Mesenchymal stem cell (in vitro differentiated cells and primary cell): ENCODE measurements at regions not wholly inside any gene's neighbourhood (a gene's known extent, or its start where the extent isn't known, plus 50 kb on each side); places are given as distances from the start of the nearest gene placed in this dataset.
"Not testable (repeated sequence)": the region's sequence is repeated elsewhere in the genome, so short reads cannot be mapped to it uniquely, and the experiment has no call there.

Source experiments
- DNase-seq: peaks from one replicate; pipeline ENCODE4 v3.0.0-alpha.2; 2013
- H2AFZ ChIP-seq: one replicate; pipeline ENCODE4 v1.6.1; 2013; ENCODE audit warnings: low read depth, mild to moderate bottlenecking, control low read depth, inconsistent platforms, low read length, moderate library complexity
- H2AK5ac ChIP-seq: 2 replicates; pipeline ENCODE4 v1.6.1; 2013; ENCODE audit warnings: low read length, moderate library complexity, mild to moderate bottlenecking, inconsistent platforms; ENCODE audit not compliant: severe bottlenecking
- H2BK120ac ChIP-seq: one replicate; pipeline ENCODE4 v1.6.1; 2013; ENCODE audit warnings: low read depth, mild to moderate bottlenecking, inconsistent platforms, low read length, moderate library complexity
- H2BK12ac ChIP-seq, 2 experiments: one replicate each; pipeline ENCODE4 v1.6.1; 2013; ENCODE audit warnings: inconsistent platforms in 2 of 2, low read length in 2 of 2, mild to moderate bottlenecking in 2 of 2, moderate library complexity in 2 of 2, control low read depth in 1 of 2
- H2BK15ac ChIP-seq: one replicate; pipeline ENCODE4 v1.6.1; 2013; ENCODE audit warnings: mild to moderate bottlenecking, low read depth, inconsistent platforms; ENCODE audit not compliant: poor library complexity, severe bottlenecking
- H2BK5ac ChIP-seq: 2 replicates; pipeline ENCODE4 v1.6.1; 2013; ENCODE audit warnings: low read depth, mild to moderate bottlenecking, low read length, control low read depth, inconsistent platforms; ENCODE audit not compliant: poor library complexity, severe bottlenecking
- H3K14ac ChIP-seq, 2 experiments: one replicate each; pipeline ENCODE4 v1.6.1; 2013; ENCODE audit warnings: inconsistent platforms in 2 of 2, low read length in 2 of 2, control low read depth in 1 of 2, mild to moderate bottlenecking in 1 of 2, moderate library complexity in 1 of 2
- H3K18ac ChIP-seq, 2 experiments: one replicate each; pipeline ENCODE4 v1.6.1; 2013; ENCODE audit warnings: inconsistent platforms in 2 of 2, low read length in 2 of 2, control low read depth in 1 of 2, low read depth in 1 of 2, mild to moderate bottlenecking in 1 of 2
- H3K23ac ChIP-seq, 2 experiments: one replicate each; pipeline ENCODE4 v1.6.1; 2013; ENCODE audit warnings: inconsistent platforms in 2 of 2, low read length in 2 of 2, mild to moderate bottlenecking in 2 of 2, moderate library complexity in 2 of 2, control low read depth in 1 of 2
- H3K27ac ChIP-seq: 2 replicates; pipeline ENCODE4 v1.5.1; 2013; ENCODE audit warnings: mild to moderate bottlenecking, moderate library complexity, low read length, control low read depth, inconsistent platforms; ENCODE audit not compliant: poor library complexity, severe bottlenecking
- H3K27me3 ChIP-seq, 2 experiments: 2 replicates each; pipeline versions ENCODE4 v1.6.1 to v1.7.0; 2013; ENCODE audit warnings: low read length in 2 of 2, mild to moderate bottlenecking in 2 of 2, moderate library complexity in 2 of 2, control low read depth in 1 of 2, inconsistent platforms in 1 of 2; ENCODE audit not compliant: control insufficient read depth in 1 of 2, insufficient read depth in 1 of 2
- H3K36me3 ChIP-seq, 2 experiments: 2 replicates each; pipeline versions ENCODE4 v1.6.1 to v1.7.0; 2013; ENCODE audit warnings: low read length in 2 of 2, control low read depth in 1 of 2, inconsistent platforms in 1 of 2, low read depth in 1 of 2, mild to moderate bottlenecking in 1 of 2; ENCODE audit not compliant: insufficient read depth in 2 of 2, control insufficient read depth in 1 of 2
- H3K4ac ChIP-seq, 2 experiments: one replicate each; pipeline ENCODE4 v1.6.1; 2013; ENCODE audit warnings: inconsistent platforms in 2 of 2, low read length in 2 of 2, mild to moderate bottlenecking in 2 of 2, moderate library complexity in 2 of 2, control low read depth in 1 of 2, low read depth in 1 of 2
- H3K4me1 ChIP-seq: 2 replicates; pipeline ENCODE4 v1.6.1; 2013; ENCODE audit warnings: low read depth, low read length, control low read depth; ENCODE audit not compliant: control insufficient read depth, insufficient read depth
- H3K4me2 ChIP-seq: 2 replicates; pipeline ENCODE4 v1.6.1; 2013; ENCODE audit warnings: low read length, mild to moderate bottlenecking, inconsistent platforms; ENCODE audit not compliant: poor library complexity, severe bottlenecking
- H3K4me3 ChIP-seq, 2 experiments: 2 replicates each; pipeline versions ENCODE4 v1.5.1 to v1.7.0; 2013; ENCODE audit warnings: low read length in 2 of 2, mild to moderate bottlenecking in 2 of 2, control low read depth in 1 of 2, low read depth in 1 of 2; ENCODE audit not compliant: insufficient read depth in 1 of 2
- H3K79me1 ChIP-seq: replicated peaks from 2 replicates; pipeline ENCODE4 v1.6.1; 2013; ENCODE audit warnings: mild to moderate bottlenecking, control low read depth, low read length, inconsistent platforms; ENCODE audit not compliant: poor library complexity, severe bottlenecking
- H3K9ac ChIP-seq: 2 replicates; pipeline ENCODE4 v1.7.0; 2013; ENCODE audit warnings: mild to moderate bottlenecking, low read length, moderate library complexity
- H3K9me3 ChIP-seq: 2 replicates; pipeline ENCODE4 v1.7.0; 2013; ENCODE audit warnings: mild to moderate bottlenecking, low read length; ENCODE audit not compliant: control insufficient read depth
- H4K8ac ChIP-seq: one replicate; pipeline ENCODE4 v1.6.1; 2013; ENCODE audit warnings: inconsistent platforms, mild to moderate bottlenecking, low read length, moderate library complexity
- H4K91ac ChIP-seq: one replicate; pipeline ENCODE4 v1.6.1; 2013; ENCODE audit warnings: mild to moderate bottlenecking, low read length, inconsistent platforms
- WGBS: methylation state at CpG from one replicate; pipeline ENCODE4 v1.1.7; 2013; ENCODE audit warnings: mixed read lengths; 5-methylcytosine and 5-hydroxymethylcytosine counted together

DNA sequence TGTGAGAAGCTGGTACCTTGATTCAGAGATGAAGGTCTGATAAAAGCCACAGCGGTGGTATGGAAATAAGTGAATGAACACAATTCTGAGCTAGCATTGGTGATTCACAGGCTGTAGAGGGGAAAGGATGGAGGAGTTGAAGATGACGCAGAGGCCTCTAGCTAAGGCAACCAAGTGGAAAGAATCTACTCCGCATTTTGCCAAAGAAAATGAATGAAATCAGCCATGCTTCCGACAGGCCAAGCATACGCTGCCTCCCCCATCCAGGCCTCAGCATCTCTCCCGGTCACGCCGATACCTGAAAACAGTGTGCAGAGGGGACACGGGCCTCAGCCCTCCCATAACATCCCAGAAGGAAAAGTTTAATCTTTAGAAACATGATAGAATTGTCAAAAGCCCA is 124.3 kb upstream of the UNC5B start:
- H3K79me1 ChIP-seq, result no peaks in the 10 kb centered on the region
- no peak overlapping the region for H3K4me2 ChIP-seq
- H2BK120ac ChIP-seq, result no peak overlapping the region
- no peak overlapping the region for H4K91ac ChIP-seq
- H3K14ac ChIP-seq, result no peak overlapping the region
- H3K4me1 ChIP-seq, result no peaks in the 10 kb centered on the region
- no peaks in the 10 kb centered on the region for H3K9me3 ChIP-seq
- no peak overlapping the region for H2AFZ ChIP-seq
- no peaks in the 10 kb centered on the region for H3K36me3 ChIP-seq
- H3K27ac ChIP-seq, result no peak overlapping the region
- no peak for DNase-seq
- H3K9ac ChIP-seq, result no peak overlapping the region
- no peak overlapping the region for H3K18ac ChIP-seq
- WGBS, result 92% methylated on average over 9 of the region's 9 CpGs
- H3K23ac ChIP-seq, result no peak overlapping the region
- H2BK15ac ChIP-seq, result no peak overlapping the region
- no peak overlapping the region for H3K4ac ChIP-seq
- peaks cover 61 to 74% of the 10 kb centered on the region in 2 experiments for H3K27me3 ChIP-seq
- no peak overlapping the region for H3K4me3 ChIP-seq
- H2BK5ac ChIP-seq, result no peak overlapping the region
- H2AK5ac ChIP-seq, result no peak overlapping the region
- no peak overlapping the region for H4K8ac ChIP-seq
- H2BK12ac ChIP-seq, result no peak overlapping the region

GRCh38 chr10:71088578-71088977 is 123.8 kb upstream of the UNC5B start:
- not testable (repeated sequence) for H3K14ac ChIP-seq, H2AFZ ChIP-seq, H3K4me2 ChIP-seq, H2BK12ac ChIP-seq, H4K91ac ChIP-seq, H3K36me3 ChIP-seq, H2AK5ac ChIP-seq, H2BK120ac ChIP-seq, H3K79me1 ChIP-seq, H3K4me1 ChIP-seq, H4K8ac ChIP-seq, H3K23ac ChIP-seq, H2BK15ac ChIP-seq, H3K27ac ChIP-seq, H3K4me3 ChIP-seq, H3K9ac ChIP-seq, H3K18ac ChIP-seq, H3K9me3 ChIP-seq, DNase-seq, H3K4ac ChIP-seq, H2BK5ac ChIP-seq
- 79% methylated on average over 5 of the region's 7 CpGs for WGBS
- H3K27me3 ChIP-seq, result peaks cover 63 to 70% of the 10 kb centered on the region in 2 experiments

DNA sequence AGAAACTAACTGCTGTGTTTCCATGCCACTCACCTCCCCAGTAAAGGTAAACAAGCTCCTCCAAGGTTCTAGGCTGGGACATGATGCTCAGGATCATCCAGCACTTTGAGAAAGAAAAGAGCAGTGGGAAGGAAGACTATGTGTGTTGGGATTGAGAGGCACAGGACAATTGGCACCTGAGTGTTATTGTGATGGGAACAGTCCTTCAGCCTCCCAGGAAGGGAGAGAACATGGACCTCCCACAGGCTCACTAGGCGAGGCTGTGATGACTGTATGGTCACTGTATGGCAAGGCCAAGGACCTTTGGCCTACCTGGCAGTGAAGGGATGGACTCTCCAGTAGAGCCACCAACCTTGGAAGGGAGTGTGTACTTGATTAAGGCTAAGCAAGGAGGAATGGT is 123.2 kb upstream of the UNC5B start:
- H3K36me3 ChIP-seq, result no peaks in the 10 kb centered on the region
- H3K4me3 ChIP-seq, result no peak overlapping the region
- no peak overlapping the region for H4K8ac ChIP-seq
- H3K23ac ChIP-seq, result no peak overlapping the region
- H3K4ac ChIP-seq, result no peak overlapping the region
- no peak overlapping the region for H2AK5ac ChIP-seq
- H2BK5ac ChIP-seq, result no peak overlapping the region
- peaks cover 61 to 65% of the 10 kb centered on the region in 2 experiments for H3K27me3 ChIP-seq
- H3K14ac ChIP-seq, result no peak overlapping the region
- H2AFZ ChIP-seq, result no peak overlapping the region
- no peak overlapping the region for H2BK12ac ChIP-seq
- H4K91ac ChIP-seq, result no peak overlapping the region
- no peak overlapping the region for H3K4me2 ChIP-seq
- no peaks in the 10 kb centered on the region for H3K9me3 ChIP-seq
- H2BK15ac ChIP-seq, result no peak overlapping the region
- H2BK120ac ChIP-seq, result no peak overlapping the region
- no peaks in the 10 kb centered on the region for H3K4me1 ChIP-seq
- H3K18ac ChIP-seq, result no peak overlapping the region
- H3K9ac ChIP-seq, result no peak overlapping the region
- no peak overlapping the region for H3K27ac ChIP-seq
- 53% methylated on average over 1 of the region's 1 CpG for WGBS
- no peaks in the 10 kb centered on the region for H3K79me1 ChIP-seq
- DNase-seq, result no peak

GRCh38 chr10:71090330-71090729 is 122.0 kb upstream of the UNC5B start:
- H2AFZ ChIP-seq, result no peak overlapping the region
- no peak overlapping the region for H3K9ac ChIP-seq
- no peak for DNase-seq
- no peak overlapping the region for H3K23ac ChIP-seq
- H2AK5ac ChIP-seq, result no peak overlapping the region
- no peak overlapping the region for H3K4me2 ChIP-seq
- H3K4me3 ChIP-seq, result no peak overlapping the region
- no peaks in the 10 kb centered on the region for H3K9me3 ChIP-seq
- no peak overlapping the region for H4K8ac ChIP-seq
- no peak overlapping the region for H2BK15ac ChIP-seq
- H3K4ac ChIP-seq, result no peak overlapping the region
- H3K27ac ChIP-seq, result no peak overlapping the region
- no peak overlapping the region for H2BK5ac ChIP-seq
- H3K4me1 ChIP-seq, result no peaks in the 10 kb centered on the region
- no peaks in the 10 kb centered on the region for H3K36me3 ChIP-seq
- no peak overlapping the region for H2BK12ac ChIP-seq
- no peak overlapping the region for H4K91ac ChIP-seq
- no peaks in the 10 kb centered on the region for H3K79me1 ChIP-seq
- H3K14ac ChIP-seq, result no peak overlapping the region
- no peak overlapping the region for H2BK120ac ChIP-seq
- H3K27me3 ChIP-seq, result peaks cover 50 to 59% of the 10 kb centered on the region in 2 experiments
- WGBS, result 79% methylated on average over 5 of the region's 5 CpGs
- H3K18ac ChIP-seq, result no peak overlapping the region
